ENCODE measurements at regions not wholly inside any gene's neighbourhood (a gene's known extent, or its start where the extent isn't known, plus 50 kb on each side); places are given as distances from the start of the nearest gene placed in this dataset.

DNA sequence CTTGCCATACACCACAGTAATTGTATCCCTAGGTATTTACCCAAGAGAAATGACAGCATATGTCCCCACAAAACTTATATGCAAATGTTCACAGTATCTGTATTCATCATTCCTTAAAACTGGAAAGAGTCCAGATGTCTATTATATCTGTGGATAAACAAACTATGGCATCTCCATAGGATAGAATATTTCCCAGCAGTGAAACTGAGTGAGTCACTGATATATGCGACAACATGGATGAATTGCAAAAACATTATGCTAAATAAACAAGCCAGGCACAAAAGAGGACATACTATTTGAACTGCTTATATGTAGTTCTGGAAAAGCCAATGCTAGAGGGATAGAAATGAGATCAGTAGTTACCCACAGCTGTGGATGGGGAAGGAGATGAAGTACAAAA, 359.4 kb upstream of the DSEL start:
- DNase-seq (ENCODE audit: low read depth): no peak

DNA sequence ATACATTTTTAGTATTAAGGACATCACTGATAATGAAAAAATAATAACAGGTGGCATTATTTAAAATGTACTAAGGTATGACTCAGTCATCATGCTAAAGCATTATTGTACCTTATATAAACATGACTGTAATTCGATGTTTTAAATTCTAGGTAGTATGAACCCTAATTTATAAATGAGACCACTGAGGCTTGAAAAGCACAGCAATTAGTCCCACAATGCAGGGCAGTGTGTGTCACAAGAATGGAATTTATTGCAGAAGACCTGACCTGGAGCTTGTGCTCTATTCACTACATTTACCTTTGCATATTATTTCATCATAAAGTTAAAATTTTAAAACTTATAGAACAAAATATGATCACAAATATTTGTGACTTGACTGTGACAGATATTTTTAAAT, 358.5 kb upstream of the DSEL start:
- DNase-seq (ENCODE audit: low read depth): no peak

GRCh38 chr18:67865400-67865799, 348.9 kb upstream of the DSEL start:
- DNase-seq (ENCODE audit: low read depth): no peak

DNA sequence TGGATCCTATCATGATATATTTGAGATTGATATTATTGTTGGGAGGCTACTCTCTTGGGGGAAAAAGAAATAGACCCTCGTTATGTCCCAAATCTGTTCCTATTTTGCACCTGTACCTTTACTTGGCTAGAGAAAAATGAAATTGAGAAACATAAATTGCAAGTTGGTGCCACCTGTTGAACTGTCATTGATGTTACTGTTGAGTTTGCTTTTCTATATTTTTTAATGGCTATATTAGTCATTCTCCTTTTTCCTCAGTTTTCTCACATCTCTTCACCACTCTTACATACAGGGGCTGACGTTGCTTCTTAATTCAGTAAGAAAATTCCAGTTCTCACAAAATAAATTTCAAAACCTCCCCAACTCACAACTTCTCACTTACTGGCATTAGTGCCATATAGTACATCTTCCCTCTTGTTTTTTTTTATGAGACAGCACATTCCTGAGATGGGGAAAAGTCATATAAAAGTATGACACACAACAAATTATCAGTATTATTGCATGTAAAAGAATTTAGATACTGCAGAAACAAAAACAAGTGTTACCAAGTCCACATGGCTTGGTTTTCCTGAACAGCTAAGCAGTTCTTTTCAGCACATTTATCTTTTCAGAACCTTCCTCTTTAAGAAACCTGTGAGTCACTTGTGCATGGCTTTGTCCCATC, 348.3 kb upstream of the DSEL start:
- DNase-seq (ENCODE audit: low read depth): no peak

DNA sequence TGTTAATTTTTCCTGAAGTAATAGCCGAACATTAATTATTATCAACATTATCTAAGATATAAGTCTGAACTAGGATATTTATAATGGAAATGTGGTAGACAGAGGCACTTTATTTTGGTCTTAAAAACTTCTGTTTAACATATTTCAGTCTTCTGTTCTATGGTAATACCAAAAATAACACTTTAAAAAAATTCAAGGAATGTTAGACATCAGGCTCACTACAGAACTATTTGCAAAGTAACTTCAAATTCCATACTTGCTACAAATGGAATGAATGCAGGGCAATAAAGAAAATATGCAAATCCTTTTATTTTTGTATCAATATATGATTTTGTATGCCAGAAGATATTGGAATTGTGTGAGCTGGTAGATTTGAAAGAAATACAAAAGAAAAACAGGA, 345.5 kb upstream of the DSEL start:
- no peak for DNase-seq (ENCODE audit: low read depth)

- DNase-seq (ENCODE audit: low read depth): no peak
Observed at GRCh38 chr18:67854340-67854739, 337.8 kb upstream of the DSEL start.

GRCh38 chr18:67846422-67847098, 330.0 kb upstream of the DSEL start:
- DNase-seq (ENCODE audit: low read depth): no peak

DNA sequence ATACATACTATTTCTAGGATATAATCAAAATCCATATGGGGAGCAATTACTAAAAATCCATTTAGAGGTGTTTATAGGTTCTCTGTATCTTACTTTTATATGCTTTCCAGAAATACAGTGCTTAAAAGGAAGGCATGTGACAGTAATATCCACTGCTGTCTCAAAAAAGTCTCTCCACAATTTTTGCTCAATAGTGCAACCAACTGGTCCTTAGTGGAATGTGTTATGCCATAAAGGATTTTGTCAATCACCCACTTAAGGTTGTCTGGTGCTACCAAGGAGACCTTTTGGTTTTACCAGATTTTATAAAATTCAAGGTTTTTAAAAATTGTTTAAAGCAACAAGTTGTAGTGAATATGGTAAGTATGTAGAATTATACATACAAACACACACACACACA, 328.5 kb upstream of the DSEL start:
- DNase-seq (ENCODE audit: low read depth): no peak

DNA sequence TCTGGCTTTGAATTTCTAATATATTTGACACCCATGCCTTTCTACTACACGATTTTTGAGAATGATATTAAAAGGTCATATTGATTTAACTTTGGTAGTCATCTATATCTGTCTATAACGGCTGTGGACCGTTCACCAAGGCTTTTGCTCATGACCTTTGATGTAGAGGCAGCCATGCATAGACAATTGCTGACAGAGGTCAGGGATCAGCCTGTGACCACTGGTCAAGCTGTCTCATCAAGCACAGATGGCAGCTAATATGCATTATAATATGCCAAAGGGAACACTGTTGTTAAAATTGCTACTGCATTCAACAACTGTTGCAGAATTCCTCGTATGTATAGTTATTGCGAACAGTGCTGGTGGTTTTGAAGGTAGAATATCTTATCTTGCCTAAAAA, 323.9 kb upstream of the DSEL start:
- DNase-seq (ENCODE audit: low read depth): no peak

DNA sequence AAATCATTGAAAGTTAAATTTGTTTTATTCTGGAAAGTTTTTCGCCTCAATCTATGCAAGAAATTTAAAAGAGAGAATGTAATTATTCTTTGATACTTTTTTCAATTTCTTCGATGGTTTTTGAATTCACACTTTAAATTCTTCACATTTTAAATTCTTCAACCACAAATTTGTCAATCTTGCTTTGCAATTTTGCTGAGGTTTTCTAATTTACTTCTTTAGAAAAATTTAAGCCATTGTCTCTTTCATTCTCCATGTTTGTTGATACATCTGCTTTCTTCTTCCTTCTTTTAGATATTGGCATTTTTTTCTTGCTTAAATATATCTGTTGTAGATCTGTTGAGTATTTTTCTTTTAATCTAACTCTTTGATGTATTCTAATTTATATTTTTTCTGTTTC, 301.9 kb upstream of the DSEL start:
- no peak for DNase-seq (ENCODE audit: low read depth)

- DNase-seq (ENCODE audit: low read depth): no peak
Observed at GRCh38 chr18:67815280-67815679, 298.8 kb upstream of the DSEL start.

DNA sequence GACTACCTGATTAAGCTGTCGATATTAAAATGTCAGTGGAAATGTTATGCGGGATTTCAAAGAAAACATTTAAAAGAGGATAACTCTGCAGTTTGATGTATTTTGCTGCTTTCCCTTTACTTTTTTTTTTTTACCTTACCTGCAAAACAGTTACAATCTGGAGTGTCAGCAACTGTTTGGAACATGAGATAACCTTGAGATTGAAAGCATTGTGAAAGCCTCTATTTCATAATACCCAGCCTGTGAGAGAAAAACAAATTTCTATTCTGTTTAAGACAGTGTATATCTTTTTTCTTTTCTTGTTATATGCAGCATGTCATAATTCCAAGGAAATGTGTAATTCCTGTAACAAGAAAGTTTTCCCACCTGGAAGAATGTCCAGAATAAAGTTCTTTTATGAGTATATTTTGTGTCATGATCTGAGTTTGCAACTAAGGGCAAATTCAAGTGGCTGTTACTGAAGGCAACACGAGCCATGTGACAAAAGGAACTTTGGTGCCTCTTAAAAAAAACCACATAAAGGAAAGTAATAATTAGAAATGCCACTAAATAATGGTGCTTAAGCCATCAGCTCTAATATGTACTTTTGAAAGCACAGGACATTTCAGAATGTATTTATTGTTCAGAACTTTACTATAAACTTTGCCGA, 297.0 kb upstream of the DSEL start:
- DNase-seq (ENCODE audit: low read depth): no peak

DNA sequence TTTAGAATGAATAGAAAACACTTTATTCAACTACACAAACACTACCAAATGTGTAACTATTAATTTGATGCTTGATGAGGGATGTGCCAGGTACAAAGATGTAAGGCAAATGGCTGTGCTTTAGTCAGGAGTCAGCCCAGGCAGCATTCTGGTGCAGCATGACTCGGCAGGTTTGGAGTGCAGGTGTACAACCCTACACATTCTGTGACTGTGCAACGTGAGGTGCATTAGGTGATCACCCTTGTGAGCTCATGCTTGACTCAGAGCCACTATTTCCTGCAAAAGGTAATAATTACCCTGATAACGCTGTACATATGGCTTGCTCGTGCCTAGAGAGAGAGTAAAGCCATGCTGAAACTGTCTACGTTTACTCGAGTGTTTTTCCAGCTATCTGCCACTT, 288.7 kb upstream of the DSEL start:
- DNase-seq (ENCODE audit: low read depth): no peak

DNA sequence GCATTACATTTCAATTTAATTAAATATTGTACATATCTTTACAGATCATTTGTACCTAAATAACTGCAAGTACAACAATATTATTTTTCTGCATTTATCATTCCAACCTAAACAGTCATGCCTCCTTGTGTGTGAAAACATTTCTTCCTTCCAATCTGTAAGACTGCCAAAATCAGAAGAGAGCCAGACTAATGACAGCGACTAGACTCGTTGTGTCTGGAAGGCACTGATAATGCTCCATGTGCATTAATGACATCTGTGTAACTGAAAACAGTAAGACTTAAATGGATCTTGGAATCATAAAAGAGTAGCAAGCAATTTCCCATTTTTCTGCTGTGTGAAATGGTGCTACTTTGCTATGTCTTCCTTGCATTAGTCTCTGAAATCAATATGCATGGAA, 278.0 kb upstream of the DSEL start:
- DNase-seq (ENCODE audit: low read depth): no peak

GRCh38 chr18:67790527-67790926, 274.0 kb upstream of the DSEL start:
- DNase-seq (ENCODE audit: low read depth): no peak

GRCh38 chr18:67789165-67789545, 272.6 kb upstream of the DSEL start:
- DNase-seq (ENCODE audit: low read depth): no peak

- DNase-seq (ENCODE audit: low read depth): no peak
Observed at GRCh38 chr18:67788310-67789164, 272.0 kb upstream of the DSEL start.

GRCh38 chr18:67783196-67783946, 266.9 kb upstream of the DSEL start:
- no peak for DNase-seq (ENCODE audit: low read depth)

GRCh38 chr18:67778016-67778415, 261.5 kb upstream of the DSEL start:
- DNase-seq (ENCODE audit: low read depth): no peak

DNA sequence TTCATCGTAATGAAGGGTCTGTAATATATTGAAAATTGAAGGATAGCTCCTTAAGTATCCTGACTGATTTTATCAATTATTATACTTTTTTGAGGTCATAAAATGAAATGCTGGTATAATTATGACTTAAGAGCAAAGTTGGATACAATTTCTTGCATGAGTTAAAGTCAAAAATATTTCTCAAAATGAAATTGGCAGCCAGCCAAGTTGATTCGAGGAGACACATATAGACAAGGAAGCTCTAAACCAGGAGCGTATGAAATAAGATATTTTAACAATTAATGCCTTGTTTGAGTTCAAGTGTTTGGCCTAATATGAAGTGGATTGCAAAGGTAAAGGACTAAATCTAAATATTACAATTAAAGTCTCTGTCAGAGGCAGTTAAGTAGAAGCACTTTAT, 260.4 kb upstream of the DSEL start:
- no peak for DNase-seq (ENCODE audit: low read depth)

GRCh38 chr18:67771271-67771670, 254.8 kb upstream of the DSEL start:
- DNase-seq (ENCODE audit: low read depth): no peak

GRCh38 chr18:67770520-67770919, 254.0 kb upstream of the DSEL start:
- DNase-seq (ENCODE audit: low read depth): no peak

Measured in forelimb muscle (tissue), 1 donor.